OCI-LY3 (cell line): ENCODE measurements at regions not wholly inside any gene's neighbourhood (a gene's known extent, or its start where the extent isn't known, plus 50 kb on each side); places are given as distances from the start of the nearest gene placed in this dataset.

Experiments used
- H2AFZ ChIP-seq: fragments of 200-600, 300-600 bp; shearing (Covaris generic); 2 replicates; pipeline ENCODE4 v1.6.0; 2014; ENCODE audit warnings: antibody characterized with exemption, low read depth, low read length
- H3K27ac ChIP-seq: fragments of 200-600, 300-600 bp; sonication (generic); 2 replicates; pipeline ENCODE4 v1.5.1; 2014; ENCODE audit warnings: mild to moderate bottlenecking, low read length, moderate library complexity, mixed read lengths
- H3K27me3 ChIP-seq: fragments of 200-600, 300-600 bp; sonication (generic); 2 replicates; pipeline ENCODE4 v1.6.1; 2014; ENCODE audit warnings: low read depth, low read length, mixed read lengths
- H3K36me3 ChIP-seq: fragments of 200-600, 300-600 bp; sonication (generic); replicated peaks from 2 replicates; pipeline ENCODE3; 2014; ENCODE audit warnings: low read depth, low read length, mixed read lengths
- H3K4me1 ChIP-seq: fragments of 300-600, 200-600 bp; sonication (generic); 2 replicates; pipeline ENCODE4 v1.6.1; 2014; ENCODE audit warnings: low read length, mixed read lengths
- H3K4me2 ChIP-seq: fragments of 200-600, 300-600 bp; sonication (generic); 2 replicates; pipeline ENCODE4 v1.6.1; 2014; ENCODE audit warnings: low read length, mixed read lengths
- H3K4me3 ChIP-seq: fragments of 300-600, 200-600 bp; sonication (generic); 2 replicates; pipeline ENCODE4 v1.5.1; 2014; ENCODE audit warnings: antibody characterized with exemption, mild to moderate bottlenecking, low read length, moderate library complexity
- H3K79me2 ChIP-seq: fragments of 300-600, 200-600 bp; shearing (Covaris generic); 2 replicates; pipeline ENCODE4 v1.6.1; 2014; ENCODE audit warnings: mild to moderate bottlenecking, low read length, mixed read lengths
- H3K9ac ChIP-seq: fragments of 300-600, 200-600 bp; shearing (Covaris generic); 2 replicates; pipeline ENCODE4 v1.6.0; 2014; ENCODE audit warnings: mild to moderate bottlenecking, low read length, moderate library complexity
- H3K9me3 ChIP-seq: fragments of 200-600, 300-600 bp; shearing (Covaris generic); 2 replicates; pipeline ENCODE4 v1.6.1; 2014; ENCODE audit warnings: low read length, mixed read lengths; ENCODE audit not compliant: insufficient read depth
- H4K20me1 ChIP-seq: fragments of 200-600, 300-600 bp; sonication (generic); 2 replicates; pipeline ENCODE4 v1.6.1; 2016; ENCODE audit warnings: low read length, mixed read lengths; ENCODE audit not compliant: insufficient read depth
- EZH2phosphoT487 ChIP-seq: fragments of 200-600 bp; shearing (Covaris generic); IDR thresholded peaks from 2 replicates; pipeline ENCODE4 v1.6.1; 2018; ENCODE audit warnings: antibody characterized with exemption, mixed run types, low read depth
- TF ChIP-seq, protein P1 (sequence below): fragments of 200-600, 300-600 bp; sonication (generic); IDR thresholded peaks from 2 replicates; pipeline ENCODE4 v1.5.1; 2014; ENCODE audit warnings: antibody characterized with exemption, low read length, low read depth

DNA sequence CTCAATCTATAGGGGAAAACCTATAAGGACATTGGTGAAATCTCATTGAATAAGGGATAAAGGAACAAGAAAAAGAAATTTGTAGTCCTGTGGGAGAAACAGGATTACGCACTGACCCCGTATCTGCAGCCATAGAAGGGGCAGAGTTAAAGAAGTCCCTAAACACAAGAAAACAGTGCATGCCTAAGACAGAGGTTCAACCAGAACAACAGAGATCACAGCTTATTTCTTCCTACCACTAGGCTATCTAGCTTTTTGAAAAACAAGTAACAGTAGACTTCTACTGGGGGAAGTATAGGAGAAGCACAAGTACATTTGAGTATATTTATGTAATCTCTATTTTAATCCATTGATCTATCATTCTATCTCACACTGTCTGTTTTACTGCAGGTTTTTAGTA lies 485.2 kb upstream of the REG3G start:
- no peak overlapping the region for H3K4me2 ChIP-seq
- H3K27ac ChIP-seq, result no peak overlapping the region
- no peaks in the 10 kb centered on the region for H3K27me3 ChIP-seq
- no peak overlapping the region for H3K9ac ChIP-seq
- no peaks in the 10 kb centered on the region for H3K4me1 ChIP-seq
- H3K36me3 ChIP-seq, result no peaks in the 10 kb centered on the region
- no peaks in the 10 kb centered on the region for H3K79me2 ChIP-seq
- no peaks in the 10 kb centered on the region for H3K9me3 ChIP-seq
- no peak overlapping the region for H2AFZ ChIP-seq
- TF ChIP-seq EZH2phosphoT487, result no peak
- TF ChIP-seq, protein P1, sequence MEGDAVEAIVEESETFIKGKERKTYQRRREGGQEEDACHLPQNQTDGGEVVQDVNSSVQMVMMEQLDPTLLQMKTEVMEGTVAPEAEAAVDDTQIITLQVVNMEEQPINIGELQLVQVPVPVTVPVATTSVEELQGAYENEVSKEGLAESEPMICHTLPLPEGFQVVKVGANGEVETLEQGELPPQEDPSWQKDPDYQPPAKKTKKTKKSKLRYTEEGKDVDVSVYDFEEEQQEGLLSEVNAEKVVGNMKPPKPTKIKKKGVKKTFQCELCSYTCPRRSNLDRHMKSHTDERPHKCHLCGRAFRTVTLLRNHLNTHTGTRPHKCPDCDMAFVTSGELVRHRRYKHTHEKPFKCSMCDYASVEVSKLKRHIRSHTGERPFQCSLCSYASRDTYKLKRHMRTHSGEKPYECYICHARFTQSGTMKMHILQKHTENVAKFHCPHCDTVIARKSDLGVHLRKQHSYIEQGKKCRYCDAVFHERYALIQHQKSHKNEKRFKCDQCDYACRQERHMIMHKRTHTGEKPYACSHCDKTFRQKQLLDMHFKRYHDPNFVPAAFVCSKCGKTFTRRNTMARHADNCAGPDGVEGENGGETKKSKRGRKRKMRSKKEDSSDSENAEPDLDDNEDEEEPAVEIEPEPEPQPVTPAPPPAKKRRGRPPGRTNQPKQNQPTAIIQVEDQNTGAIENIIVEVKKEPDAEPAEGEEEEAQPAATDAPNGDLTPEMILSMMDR, result no peak
- H3K4me3 ChIP-seq, result no peak overlapping the region
- no peaks in the 10 kb centered on the region for H4K20me1 ChIP-seq

DNA sequence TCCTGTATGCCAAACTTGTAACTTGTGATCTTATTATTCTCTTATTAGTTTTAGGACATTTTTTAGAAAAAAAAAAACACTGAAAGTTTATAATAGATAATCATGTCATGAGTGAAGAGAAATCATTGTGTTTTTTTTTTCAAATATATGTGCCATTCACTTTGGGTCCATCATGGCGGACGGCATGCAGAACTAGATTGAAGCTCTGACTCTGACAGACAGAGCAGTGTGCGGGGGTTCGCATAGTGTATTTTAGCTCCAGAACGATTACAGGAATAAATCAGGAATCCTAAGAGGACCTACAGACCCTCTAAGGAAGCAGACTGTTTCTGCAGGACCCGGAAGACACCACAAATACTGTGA lies 484.4 kb upstream of the REG3G start:
- Histone ChIP-seq H4K20me1 (no peaks in the 10 kb centered on the region), H2AFZ (no peak overlapping the region), H3K9me3 (no peaks in the 10 kb centered on the region), H3K4me3 (no peak overlapping the region), H3K4me1 (no peaks in the 10 kb centered on the region), H3K9ac (no peak overlapping the region), H3K36me3 (no peaks in the 10 kb centered on the region), H3K79me2 (no peaks in the 10 kb centered on the region), H3K27ac (no peak overlapping the region), H3K4me2 (no peak overlapping the region), H3K27me3 (no peaks in the 10 kb centered on the region)
- no peak for TF ChIP-seq EZH2phosphoT487
- TF ChIP-seq, protein P1, result no peak

DNA sequence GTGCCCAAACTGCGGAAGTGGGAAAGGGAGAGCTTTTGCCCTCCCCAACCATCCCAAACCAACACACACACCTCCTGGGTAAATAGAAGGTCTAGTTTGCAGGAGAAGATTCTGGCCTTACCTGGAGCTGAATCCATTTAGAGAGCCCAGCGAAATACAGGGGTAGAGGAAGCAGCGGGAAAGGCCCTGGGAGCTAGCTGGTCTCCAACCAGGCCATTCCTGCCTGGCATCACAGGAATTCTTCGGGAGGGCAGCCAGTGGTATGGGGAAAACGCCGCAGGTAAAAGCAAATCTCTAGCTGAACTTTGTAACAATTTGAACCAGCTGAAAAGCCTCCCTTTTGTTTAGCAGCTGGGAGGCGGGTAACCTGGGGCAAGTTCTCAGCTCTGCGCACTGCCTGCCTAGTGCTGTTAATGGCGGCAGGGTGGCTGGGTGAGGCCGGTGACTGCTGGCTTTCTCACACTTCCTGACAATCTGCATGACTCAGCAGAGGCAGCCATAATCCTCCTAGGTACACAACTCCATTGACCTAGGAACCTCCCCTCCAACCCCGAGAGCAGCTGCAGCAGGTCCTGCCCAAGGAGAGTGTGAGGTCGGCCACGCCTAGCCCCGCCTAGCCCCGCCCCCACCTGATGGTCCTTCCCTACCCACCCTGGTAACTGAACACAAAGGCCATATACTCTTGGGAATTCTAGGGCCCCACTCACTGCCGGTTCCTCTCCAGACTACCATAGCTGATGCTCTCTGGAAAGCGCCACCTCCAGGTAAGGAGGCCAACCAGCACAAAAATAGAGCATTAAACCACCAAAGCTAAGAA lies 483.8 kb upstream of the REG3G start:
- Histone ChIP-seq H3K9ac (no peak overlapping the region), H3K4me3 (no peak overlapping the region), H2AFZ (no peak overlapping the region), H3K4me2 (no peak overlapping the region), H3K79me2 (no peaks in the 10 kb centered on the region), H3K27me3 (no peaks in the 10 kb centered on the region), H3K36me3 (no peaks in the 10 kb centered on the region), H3K27ac (no peak overlapping the region), H4K20me1 (no peaks in the 10 kb centered on the region), H3K4me1 (no peaks in the 10 kb centered on the region), H3K9me3 (no peaks in the 10 kb centered on the region)
- TF ChIP-seq EZH2phosphoT487, result no peak
- TF ChIP-seq, protein P1, result no peak

DNA sequence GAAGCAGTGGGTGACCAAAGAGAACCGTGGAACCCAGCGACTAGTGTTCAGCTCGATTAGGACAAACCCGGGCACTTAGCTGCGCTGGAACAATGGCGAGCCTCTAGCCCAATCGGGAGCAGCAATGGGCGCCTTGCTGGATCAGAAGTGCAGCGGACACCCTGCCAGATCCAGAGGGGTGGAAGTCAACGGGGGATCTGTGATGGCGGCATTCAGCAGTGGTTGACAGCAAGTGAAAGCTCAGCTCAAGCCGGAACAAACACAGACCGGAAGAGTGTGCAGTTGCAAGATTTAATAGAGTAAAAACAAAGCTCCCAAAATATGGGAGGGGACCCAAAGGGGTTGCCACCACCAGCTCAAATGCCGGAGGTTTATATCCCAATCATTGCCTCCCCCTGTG lies 478.7 kb upstream of the REG3G start:
- Histone ChIP-seq H3K36me3 (no peaks in the 10 kb centered on the region), H3K9me3 (no peaks in the 10 kb centered on the region), H3K4me3 (no peak overlapping the region), H4K20me1 (no peaks in the 10 kb centered on the region), H3K79me2 (no peaks in the 10 kb centered on the region), H3K27ac (no peak overlapping the region), H3K4me1 (no peaks in the 10 kb centered on the region), H3K27me3 (no peaks in the 10 kb centered on the region), H2AFZ (no peak overlapping the region), H3K4me2 (no peak overlapping the region), H3K9ac (no peak overlapping the region)
- TF ChIP-seq EZH2phosphoT487, result no peak
- TF ChIP-seq, protein P1, result no peak
